Epithelial cell of esophagus (primary cell): ENCODE measurements at regions not wholly inside any gene's neighbourhood (a gene's known extent, or its start where the extent isn't known, plus 50 kb on each side); places are given as distances from the start of the nearest gene placed in this dataset.

ENCODE experiments used
- DNase-seq: peaks from one replicate; pipeline ENCODE4 v3.0.0; 2010; ENCODE audit warnings: low read depth
- H3K4me3 ChIP-seq: 2 replicates; pipeline ENCODE4 v1.5.1; 2011; ENCODE audit warnings: mild to moderate bottlenecking, low read length, control low read depth
- TF ChIP-seq, protein P1 (sequence below): IDR thresholded peaks from 2 replicates; pipeline ENCODE4 v1.5.1; 2011; ENCODE audit warnings: low read depth, mild to moderate bottlenecking, low read length, control low read depth, inconsistent platforms; ENCODE audit not compliant: insufficient read depth; ENCODE audit errors: missing control alignments

DNA sequence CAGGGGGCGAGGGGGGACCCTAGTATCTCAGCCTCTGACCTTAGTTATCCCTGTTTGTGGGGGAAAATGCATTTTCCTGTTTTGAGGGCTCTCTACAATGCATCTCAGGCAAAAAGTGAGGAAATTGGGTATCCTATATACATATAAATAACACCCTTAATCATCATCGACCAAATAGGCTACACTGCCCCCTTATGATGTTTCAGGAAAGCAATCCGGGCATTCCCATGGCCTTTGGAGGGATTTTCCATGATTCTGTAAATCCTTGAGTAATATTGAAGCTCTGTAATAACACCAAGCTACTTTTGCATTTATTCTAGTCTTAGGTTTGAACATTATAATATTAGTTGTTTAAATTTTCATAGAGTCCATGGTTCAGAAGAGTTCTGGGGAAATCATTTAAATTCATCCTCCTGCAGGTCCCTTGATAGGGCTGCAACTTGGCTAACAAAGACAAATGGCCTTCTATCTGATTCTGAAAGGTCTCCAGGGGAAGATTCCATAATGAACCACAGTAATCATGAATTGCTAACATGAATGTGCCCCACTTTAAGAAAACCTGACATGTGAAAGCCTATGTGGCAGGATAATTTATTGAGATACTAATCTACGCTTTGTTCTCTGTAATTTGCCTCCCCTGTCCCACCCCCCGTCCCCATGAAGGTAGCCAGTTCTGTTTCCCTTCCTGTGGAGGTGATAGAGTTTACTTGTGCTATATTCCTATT lies 91.5 kb upstream of the SCOC start:
- H3K4me3 ChIP-seq, result no peak overlapping the region
- TF ChIP-seq, protein P1, sequence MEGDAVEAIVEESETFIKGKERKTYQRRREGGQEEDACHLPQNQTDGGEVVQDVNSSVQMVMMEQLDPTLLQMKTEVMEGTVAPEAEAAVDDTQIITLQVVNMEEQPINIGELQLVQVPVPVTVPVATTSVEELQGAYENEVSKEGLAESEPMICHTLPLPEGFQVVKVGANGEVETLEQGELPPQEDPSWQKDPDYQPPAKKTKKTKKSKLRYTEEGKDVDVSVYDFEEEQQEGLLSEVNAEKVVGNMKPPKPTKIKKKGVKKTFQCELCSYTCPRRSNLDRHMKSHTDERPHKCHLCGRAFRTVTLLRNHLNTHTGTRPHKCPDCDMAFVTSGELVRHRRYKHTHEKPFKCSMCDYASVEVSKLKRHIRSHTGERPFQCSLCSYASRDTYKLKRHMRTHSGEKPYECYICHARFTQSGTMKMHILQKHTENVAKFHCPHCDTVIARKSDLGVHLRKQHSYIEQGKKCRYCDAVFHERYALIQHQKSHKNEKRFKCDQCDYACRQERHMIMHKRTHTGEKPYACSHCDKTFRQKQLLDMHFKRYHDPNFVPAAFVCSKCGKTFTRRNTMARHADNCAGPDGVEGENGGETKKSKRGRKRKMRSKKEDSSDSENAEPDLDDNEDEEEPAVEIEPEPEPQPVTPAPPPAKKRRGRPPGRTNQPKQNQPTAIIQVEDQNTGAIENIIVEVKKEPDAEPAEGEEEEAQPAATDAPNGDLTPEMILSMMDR, result no peak
- peak; percentile 11 for DNase-seq

DNA sequence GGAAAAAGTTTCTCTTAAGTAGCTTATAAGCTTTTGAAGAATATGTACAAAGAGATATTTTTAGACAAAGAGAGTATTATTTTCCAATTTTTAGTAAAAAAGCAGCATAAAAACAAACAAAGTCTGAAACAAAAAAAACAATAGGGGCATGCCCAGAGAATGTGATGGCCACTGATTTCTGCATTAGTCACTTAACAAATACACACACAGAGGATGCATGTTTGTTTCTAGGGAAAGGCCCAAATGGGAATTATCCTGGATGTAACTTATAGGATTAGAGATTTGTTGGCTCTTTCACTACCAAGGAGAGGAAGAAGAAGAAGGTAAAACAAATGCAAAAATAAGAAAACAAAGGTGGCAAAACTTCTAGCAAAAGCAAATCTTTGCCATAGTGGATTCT lies 95.9 kb upstream of the SCOC start:
- TF ChIP-seq, protein P1, result no peak
- DNase-seq, result peak; percentile 29
- no peak overlapping the region for H3K4me3 ChIP-seq

DNA sequence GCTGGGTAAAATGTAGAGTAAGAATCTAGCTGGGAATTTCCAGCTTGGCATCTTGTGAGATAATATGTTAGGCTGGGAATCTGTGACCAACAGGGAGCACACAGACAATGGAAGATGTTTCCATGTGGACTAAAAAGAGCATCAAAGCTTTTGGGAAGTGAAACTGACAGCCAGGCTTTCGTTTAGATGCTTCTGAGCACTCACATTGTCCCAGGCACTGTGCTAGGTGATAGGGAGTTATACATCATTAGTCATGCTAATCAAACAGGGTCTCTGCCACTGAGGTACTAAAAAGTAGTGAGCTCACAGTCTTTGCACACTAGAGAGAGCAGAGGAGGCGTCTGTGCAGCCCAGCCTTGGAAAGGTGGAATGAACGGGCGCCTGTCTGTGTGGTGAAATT lies 101.9 kb upstream of the SCOC start:
- H3K4me3 ChIP-seq, result no peak overlapping the region
- TF ChIP-seq, protein P1, result no peak
- DNase-seq, result no peak

DNA sequence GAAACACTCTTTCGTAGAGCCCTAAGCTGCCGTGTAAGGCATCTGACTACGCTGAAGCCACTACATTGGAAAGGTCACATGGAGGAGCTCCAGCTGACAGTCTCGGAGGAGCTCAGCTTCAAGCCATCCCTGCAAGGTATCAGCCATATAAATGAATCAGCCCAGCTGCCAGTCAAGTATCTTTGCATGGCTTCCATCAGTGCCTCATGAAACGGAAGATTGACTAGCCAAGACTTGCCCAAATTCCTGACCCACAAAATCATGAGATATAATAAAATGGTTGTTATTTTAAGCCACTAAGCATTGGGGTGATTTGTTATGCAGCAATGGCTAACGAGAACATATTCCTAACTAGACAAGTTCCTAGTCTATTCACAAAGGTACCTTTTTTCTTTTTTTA lies 104.1 kb upstream of the SCOC start:
- DNase-seq, result peak; percentile 83
- H3K4me3 ChIP-seq, result no peak overlapping the region
- TF ChIP-seq, protein P1, result no peak

DNA sequence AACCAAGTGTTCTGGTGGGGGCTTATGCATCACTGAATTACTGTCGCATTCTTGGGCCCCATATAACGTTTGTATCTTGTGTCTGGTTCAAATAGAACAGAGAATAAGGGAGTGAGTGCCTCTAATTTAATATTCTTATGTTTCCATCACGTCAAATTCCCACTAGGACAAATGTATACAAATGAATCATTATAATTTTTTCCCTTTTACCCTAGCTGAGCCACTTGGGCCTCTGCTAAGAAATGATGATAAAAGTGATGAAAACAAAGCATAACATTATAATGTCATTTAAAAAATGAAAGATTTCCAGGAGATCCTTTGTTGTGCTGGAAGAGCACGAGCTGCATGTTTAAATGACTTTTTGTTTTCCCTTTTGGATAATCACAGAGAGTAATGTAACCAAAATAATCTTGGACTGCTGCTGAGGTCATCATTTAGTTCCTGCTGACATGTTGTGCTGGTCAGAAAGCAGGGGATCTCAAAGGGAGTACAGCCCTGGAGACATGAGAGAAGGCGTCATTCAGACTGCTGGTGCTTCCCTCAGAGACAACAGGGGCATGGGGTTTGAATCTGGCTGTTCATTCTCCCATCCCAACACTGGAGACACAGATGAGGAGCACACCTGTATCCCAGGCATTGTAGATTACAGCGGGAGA lies 105.1 kb upstream of the SCOC start:
- no peak overlapping the region for H3K4me3 ChIP-seq
- TF ChIP-seq, protein P1, result no peak

DNA sequence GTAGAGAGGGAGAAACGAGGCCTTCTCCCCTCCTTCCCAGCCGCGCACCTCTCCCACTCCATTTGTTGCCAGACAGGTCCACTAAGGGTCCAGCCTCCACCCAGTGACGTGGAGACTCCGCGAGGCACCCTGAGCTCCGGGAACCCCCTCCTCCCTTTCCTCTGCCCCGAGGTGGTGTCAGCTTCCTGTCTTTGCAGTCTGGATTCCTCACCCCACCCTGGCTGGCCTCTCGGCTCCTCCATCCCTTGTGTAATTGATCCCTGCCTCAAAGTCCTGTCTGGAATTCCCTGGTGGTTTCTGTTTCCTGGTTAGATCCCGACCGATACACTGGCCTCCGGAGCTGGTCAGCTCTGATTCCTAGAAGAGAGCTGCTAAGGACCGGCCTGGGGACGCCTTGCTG lies 105.9 kb upstream of the SCOC start:
- DNase-seq, result no peak
- TF ChIP-seq, protein P1, result no peak
- no peak overlapping the region for H3K4me3 ChIP-seq

More for the DNA sequence above, 105.1 kb upstream of the SCOC start:
- DNase-seq, result no peak
